GM18508 (cell line): ENCODE measurements at regions not wholly inside any gene's neighbourhood (a gene's known extent, or its start where the extent isn't known, plus 50 kb on each side); places are given as distances from the start of the nearest gene placed in this dataset.
"Not testable (repeated sequence)": the region's sequence is repeated elsewhere in the genome, so short reads cannot be mapped to it uniquely, and the experiment has no call there.

ENCODE experiments used
- ATAC-seq: cut with Tn5 transposase; IDR thresholded peaks from one replicate; pipeline ENCODE4 v1.9.1; 2021; ENCODE audit warnings: moderate number of reproducible peaks; ENCODE audit not compliant: insufficient read depth, unreplicated experiment

- no peak for ATAC-seq
These were observed 412.1 kb upstream of the DPH6 start for GRCh38 chr15:35958021-35958420.

- ATAC-seq = no peak
These were observed 413.0 kb upstream of the DPH6 start for GRCh38 chr15:35958975-35959374.

- ATAC-seq = no peak
These were observed 417.4 kb upstream of the DPH6 start for GRCh38 chr15:35963326-35963725.

- ATAC-seq = no peak
These were observed 420.8 kb upstream of the DPH6 start for GRCh38 chr15:35966781-35967180.

- ATAC-seq = not testable (repeated sequence)
These were observed 422.0 kb upstream of the DPH6 start for GRCh38 chr15:35967968-35968367.

GRCh38 chr15:35973029-35973428, 427.1 kb upstream of the DPH6 start:
- no peak for ATAC-seq

- no peak for ATAC-seq
These were observed 428.1 kb upstream of the DPH6 start for GRCh38 chr15:35974052-35974451.

- ATAC-seq = no peak
These were observed 430.0 kb upstream of the DPH6 start for GRCh38 chr15:35975941-35976340.

GRCh38 chr15:35979608-35980007, 433.6 kb upstream of the DPH6 start:
- ATAC-seq = no peak

- ATAC-seq = no peak
These were observed 434.8 kb upstream of the DPH6 start for GRCh38 chr15:35980719-35981118.

- no peak for ATAC-seq
These were observed 440.3 kb upstream of the DPH6 start for GRCh38 chr15:35986191-35986721.

GRCh38 chr15:35987056-35987455, 441.1 kb upstream of the DPH6 start:
- ATAC-seq = no peak

GRCh38 chr15:35991386-35991785, 445.4 kb upstream of the DPH6 start:
- no peak for ATAC-seq

- ATAC-seq = no peak
These were observed 446.8 kb upstream of the DPH6 start for GRCh38 chr15:35992791-35993190.

GRCh38 chr15:35993196-35993595, 447.2 kb upstream of the DPH6 start:
- ATAC-seq = no peak

GRCh38 chr15:35994876-35995275, 448.9 kb upstream of the DPH6 start:
- ATAC-seq = no peak

GRCh38 chr15:35998663-35999602, 453.0 kb upstream of the DPH6 start:
- no peak for ATAC-seq

GRCh38 chr15:36004891-36005490, 459.0 kb upstream of the DPH6 start:
- ATAC-seq = no peak

- no peak for ATAC-seq
These were observed 459.6 kb upstream of the DPH6 start for GRCh38 chr15:36005542-36005941.

GRCh38 chr15:36007699-36008098, 461.7 kb upstream of the DPH6 start:
- no peak for ATAC-seq

- ATAC-seq = no peak
These were observed 462.8 kb upstream of the DPH6 start for GRCh38 chr15:36008719-36009118.
